Kidney epithelial cell (primary cell): ENCODE measurements at regions not wholly inside any gene's neighbourhood (a gene's known extent, or its start where the extent isn't known, plus 50 kb on each side); places are given as distances from the start of the nearest gene placed in this dataset.

Experiments
- DNase-seq: peaks from one replicate; pipeline ENCODE4 v3.0.0-alpha.2; 2010; ENCODE audit warnings: low read depth
- H3K27me3 ChIP-seq: 2 replicates; pipeline ENCODE4 v1.6.0; 2011; ENCODE audit warnings: low read length; ENCODE audit not compliant: control insufficient read depth, insufficient read depth
- H3K36me3 ChIP-seq: 2 replicates; pipeline ENCODE4 v1.5.1; 2011; ENCODE audit warnings: low read length; ENCODE audit not compliant: control insufficient read depth, insufficient read depth
- H3K4me3 ChIP-seq: 2 replicates; pipeline ENCODE4 v1.5.1; 2011; ENCODE audit warnings: low read depth, mild to moderate bottlenecking, control low read depth, low read length
- TF ChIP-seq, protein P1 (sequence below): IDR thresholded peaks from 2 replicates; pipeline ENCODE4 v1.5.1; 2011; ENCODE audit warnings: mild to moderate bottlenecking, moderate library complexity, low read length, control low read depth, inconsistent platforms; ENCODE audit not compliant: insufficient read depth, poor library complexity, severe bottlenecking

- Histone ChIP-seq H3K36me3 (no peaks in the 10 kb centered on the region), H3K27me3 (no peaks in the 10 kb centered on the region), H3K4me3 (no peak overlapping the region)
- peak; percentile 38 for DNase-seq
- TF ChIP-seq, protein P1, sequence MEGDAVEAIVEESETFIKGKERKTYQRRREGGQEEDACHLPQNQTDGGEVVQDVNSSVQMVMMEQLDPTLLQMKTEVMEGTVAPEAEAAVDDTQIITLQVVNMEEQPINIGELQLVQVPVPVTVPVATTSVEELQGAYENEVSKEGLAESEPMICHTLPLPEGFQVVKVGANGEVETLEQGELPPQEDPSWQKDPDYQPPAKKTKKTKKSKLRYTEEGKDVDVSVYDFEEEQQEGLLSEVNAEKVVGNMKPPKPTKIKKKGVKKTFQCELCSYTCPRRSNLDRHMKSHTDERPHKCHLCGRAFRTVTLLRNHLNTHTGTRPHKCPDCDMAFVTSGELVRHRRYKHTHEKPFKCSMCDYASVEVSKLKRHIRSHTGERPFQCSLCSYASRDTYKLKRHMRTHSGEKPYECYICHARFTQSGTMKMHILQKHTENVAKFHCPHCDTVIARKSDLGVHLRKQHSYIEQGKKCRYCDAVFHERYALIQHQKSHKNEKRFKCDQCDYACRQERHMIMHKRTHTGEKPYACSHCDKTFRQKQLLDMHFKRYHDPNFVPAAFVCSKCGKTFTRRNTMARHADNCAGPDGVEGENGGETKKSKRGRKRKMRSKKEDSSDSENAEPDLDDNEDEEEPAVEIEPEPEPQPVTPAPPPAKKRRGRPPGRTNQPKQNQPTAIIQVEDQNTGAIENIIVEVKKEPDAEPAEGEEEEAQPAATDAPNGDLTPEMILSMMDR, result no peak
These were observed 65.6 kb upstream of the FAM171A1 start for GRCh38 chr10:15436696-15437095.

- TF ChIP-seq, protein P1, result peak; percentile 51
These were observed 62.9 kb upstream of the FAM171A1 start for GRCh38 chr10:15433850-15434537.

DNA sequence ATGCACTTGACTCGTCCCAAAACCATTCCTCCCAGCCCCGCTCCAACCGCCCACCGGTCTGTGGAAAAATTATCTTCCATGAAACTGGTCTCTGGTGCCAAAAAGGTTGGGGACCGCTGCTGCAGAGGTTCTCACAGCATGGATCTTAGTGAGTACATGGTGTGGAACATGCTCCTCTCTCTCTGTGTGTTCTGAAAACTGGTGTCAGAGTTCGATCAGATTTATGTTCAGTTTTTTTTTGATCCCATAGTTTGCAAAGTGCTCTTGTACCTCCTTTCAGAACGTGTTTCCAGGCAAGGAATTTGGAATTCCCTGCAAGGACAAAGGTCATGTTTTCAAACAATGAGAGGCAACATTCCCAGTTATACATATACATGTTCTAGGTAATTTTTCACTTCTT lies 61.2 kb upstream of the FAM171A1 start:
- Histone ChIP-seq H3K27me3 (no peaks in the 10 kb centered on the region), H3K4me3 (no peak overlapping the region), H3K36me3 (no peaks in the 10 kb centered on the region)
- no peak for DNase-seq
- TF ChIP-seq, protein P1, result no peak

More at GRCh38 chr10:15433850-15434537, 62.9 kb upstream of the FAM171A1 start:
- peak overlapping the region; percentile 29 for H3K4me3 ChIP-seq
- no peak for DNase-seq
- no peaks in the 10 kb centered on the region for H3K27me3 ChIP-seq
- H3K36me3 ChIP-seq, result no peaks in the 10 kb centered on the region

DNA sequence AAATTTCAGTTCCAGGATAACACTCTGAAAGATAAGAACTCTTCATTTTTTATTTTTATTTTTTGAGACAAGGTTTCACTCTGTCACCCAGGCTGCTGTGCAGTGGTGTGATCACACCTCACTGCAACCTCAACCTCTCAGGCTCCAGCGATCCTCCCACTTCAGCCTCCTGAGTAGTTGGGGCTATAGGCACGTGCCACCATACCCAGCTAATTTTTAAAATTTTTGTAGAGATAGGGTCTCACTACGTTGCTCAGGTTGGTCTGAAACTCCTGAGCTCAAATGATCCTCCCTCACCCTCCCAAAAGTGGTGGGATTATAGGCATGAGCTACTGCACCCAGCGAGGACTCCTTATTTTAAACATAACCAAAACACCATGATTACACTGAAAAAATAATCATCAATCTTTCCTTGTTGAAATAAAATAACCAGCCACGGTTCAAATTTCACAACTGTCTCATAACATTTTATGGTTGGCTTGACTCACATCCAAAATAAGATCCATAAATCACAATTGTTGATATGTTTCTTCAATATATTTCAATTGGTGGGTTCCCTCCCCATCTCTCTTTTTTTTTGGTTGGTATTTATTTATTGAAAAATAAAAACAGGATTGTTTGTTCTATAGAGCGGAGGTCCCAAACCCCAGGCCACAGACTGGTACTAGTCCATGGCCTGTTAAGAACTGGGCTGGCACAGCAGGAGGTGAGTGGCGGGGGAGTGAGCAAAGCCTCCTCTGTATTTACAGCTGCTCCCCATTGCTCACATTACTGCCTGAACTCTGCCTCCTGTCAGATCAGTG lies 60.1 kb upstream of the FAM171A1 start:
- Histone ChIP-seq H3K4me3 (no peak overlapping the region), H3K36me3 (no peaks in the 10 kb centered on the region), H3K27me3 (no peaks in the 10 kb centered on the region)
- DNase-seq, result no peak
- TF ChIP-seq, protein P1, result no peak

DNA sequence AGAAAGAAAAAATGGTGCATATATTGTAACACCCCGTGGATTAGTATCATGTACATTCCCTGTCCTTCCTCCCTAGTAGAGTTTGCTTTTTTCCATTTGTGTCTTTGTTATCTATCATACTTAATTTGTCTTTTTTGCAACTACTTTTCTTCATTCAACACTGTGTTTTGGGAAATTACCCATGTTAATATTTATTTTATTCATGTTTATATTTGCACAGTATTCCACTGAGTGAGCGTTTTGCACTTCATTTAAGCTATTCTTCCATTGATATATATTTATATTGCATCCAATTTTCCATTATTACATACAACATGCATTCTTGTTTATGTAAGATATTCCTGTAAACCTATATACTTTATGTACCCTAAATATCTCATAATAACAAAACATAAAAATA lies 57.6 kb upstream of the FAM171A1 start:
- H3K27me3 ChIP-seq, result no peaks in the 10 kb centered on the region
- H3K4me3 ChIP-seq, result no peak overlapping the region
- no peak for DNase-seq
- no peaks in the 10 kb centered on the region for H3K36me3 ChIP-seq
- TF ChIP-seq, protein P1, result no peak
